HG03439 (cell line): ENCODE measurements at regions not wholly inside any gene's neighbourhood (a gene's known extent, or its start where the extent isn't known, plus 50 kb on each side); places are given as distances from the start of the nearest gene placed in this dataset.
"Not testable (repeated sequence)": the region's sequence is repeated elsewhere in the genome, so short reads cannot be mapped to it uniquely, and the experiment has no call there.

Source experiments
- ATAC-seq: cut with Tn5 transposase; IDR thresholded peaks from one replicate; pipeline ENCODE4 v1.9.1; 2021; ENCODE audit warnings: mild to moderate bottlenecking, moderate library complexity; ENCODE audit not compliant: unreplicated experiment

GRCh38 chr13:75180805-75181455 lies 301.0 kb downstream of the TBC1D4 start:
- ATAC-seq: no peak

DNA sequence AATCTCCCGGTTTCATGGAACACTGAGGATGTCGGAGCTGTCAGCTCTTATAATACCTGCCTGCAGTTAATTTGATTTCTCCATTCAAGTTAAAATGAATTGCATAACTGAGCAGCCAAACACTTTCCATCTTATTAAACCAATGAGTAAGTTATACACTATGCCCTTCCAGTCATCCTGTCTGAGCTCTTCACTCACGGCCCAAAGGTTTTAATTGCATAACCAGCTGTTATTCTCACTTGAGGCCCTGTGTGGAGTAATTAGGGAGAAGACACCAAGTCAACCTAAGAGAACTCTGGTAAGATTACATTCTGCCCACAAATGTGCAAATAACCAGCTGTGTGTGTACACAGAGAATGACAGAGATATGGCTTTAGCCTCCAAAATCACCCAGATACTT lies 303.5 kb downstream of the TBC1D4 start:
- ATAC-seq: no peak

- ATAC-seq: no peak
These were observed 306.4 kb downstream of the TBC1D4 start for GRCh38 chr13:75175575-75175974.

- not testable (repeated sequence) for ATAC-seq
These were observed 306.9 kb downstream of the TBC1D4 start for GRCh38 chr13:75175097-75175496.

GRCh38 chr13:75174481-75174880 lies 307.5 kb downstream of the TBC1D4 start:
- ATAC-seq: no peak

DNA sequence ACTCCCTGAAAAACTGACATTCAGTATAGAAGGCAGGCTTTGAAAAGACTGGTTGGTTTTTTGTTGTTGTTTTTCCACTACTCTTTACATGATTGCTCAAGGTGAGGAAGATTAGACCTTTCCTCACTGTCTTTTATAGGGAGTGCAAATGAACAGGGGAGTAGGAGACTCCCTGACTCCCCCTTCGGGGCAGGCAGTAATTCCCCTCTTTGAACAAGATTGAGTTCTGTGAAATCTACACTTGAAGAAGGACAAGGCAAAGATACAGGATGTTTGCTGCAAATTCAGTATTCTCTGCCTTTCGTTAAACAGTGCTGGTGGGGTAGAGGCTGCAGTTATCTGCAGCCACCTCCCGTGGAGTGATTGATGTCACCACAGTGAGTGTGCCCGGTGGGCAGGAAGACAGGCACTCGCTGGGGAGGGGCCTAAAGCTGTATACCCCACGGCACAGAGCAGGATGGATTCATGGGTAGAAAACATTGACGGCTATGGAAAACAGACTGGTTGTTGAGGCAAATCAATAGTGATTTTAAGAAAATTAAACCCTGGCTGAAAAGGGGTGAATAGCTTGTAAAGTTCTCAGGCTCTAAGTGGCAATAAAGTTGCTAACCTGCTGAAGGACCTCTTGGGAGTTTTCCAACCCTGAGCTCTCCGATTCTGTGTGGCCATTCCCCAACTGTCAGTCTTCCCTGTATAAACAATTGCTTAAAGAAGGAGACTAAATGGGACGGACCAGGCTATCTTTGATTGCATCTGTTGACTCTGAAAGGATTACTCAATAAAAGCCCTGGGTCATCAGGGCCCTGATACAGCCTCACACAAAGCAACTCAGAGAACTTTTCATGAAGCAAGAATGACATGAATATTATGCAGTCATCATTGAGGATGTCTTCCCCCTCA lies 308.3 kb downstream of the TBC1D4 start:
- ATAC-seq: no peak

DNA sequence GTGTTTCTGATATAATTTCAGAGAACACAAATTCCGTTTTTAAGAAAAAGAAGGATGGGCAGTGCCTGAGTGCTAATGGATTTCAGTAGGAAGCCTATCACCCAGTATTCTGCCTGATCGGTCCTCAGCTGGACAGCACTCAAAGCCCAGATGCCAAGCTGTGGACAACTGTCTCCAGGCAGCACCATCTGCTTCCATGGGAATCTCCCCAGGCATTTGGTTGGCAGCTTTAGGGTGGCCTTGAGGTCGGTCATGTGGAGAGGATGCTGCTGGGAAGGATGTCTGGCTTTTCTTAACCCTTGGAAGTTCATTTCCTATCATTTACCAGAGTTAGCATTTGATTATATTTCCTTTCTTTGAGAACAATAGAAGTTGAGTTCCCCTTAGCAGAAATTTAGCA lies 311.7 kb downstream of the TBC1D4 start:
- no peak for ATAC-seq

- no peak for ATAC-seq
These were observed 316.3 kb downstream of the TBC1D4 start for GRCh38 chr13:75165543-75166230.

DNA sequence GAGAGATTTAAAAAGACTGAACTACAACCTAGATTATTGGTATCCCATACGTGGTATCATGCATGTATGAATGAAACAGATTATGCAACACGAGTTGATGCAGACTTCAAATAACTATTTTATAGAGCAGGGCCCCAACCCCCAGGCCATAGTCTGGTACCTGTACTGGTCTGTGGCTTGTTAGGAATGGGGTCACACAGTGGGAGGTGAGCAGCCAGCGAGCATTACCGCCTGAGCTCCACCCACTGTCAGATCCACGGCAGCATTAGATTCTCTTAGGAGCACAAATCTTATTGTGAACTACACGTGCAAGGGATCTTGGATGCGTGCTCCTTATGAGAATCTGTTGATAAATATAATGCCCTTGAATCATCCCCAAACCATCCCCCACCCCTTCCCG lies 320.2 kb downstream of the TBC1D4 start:
- no peak for ATAC-seq

- no peak for ATAC-seq
These were observed 321.0 kb downstream of the TBC1D4 start for GRCh38 chr13:75160984-75161383.

DNA sequence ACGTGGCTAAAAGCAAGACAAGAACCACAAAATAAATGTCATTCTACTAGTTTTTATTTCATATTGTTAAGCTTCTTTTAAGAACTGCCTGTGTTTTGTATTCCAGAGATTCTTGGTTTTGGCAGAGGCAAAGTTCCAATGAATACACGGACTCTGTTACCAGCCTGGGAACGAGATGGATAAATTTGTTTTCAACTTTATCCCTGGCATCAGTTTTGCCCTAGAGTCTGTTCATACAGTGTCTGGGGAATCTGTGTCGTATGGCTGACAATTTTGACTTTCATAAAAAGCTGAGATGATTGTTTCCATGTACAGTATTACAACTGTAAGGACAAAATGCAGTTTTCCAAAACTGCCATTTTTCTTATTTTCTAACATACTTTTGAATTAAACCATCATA lies 327.6 kb downstream of the TBC1D4 start:
- ATAC-seq: no peak

- no peak for ATAC-seq
These were observed 328.1 kb downstream of the TBC1D4 start for GRCh38 chr13:75153834-75154233.

- ATAC-seq: no peak
These were observed 328.6 kb downstream of the TBC1D4 start for GRCh38 chr13:75153386-75153785.

- no peak for ATAC-seq
These were observed 330.8 kb downstream of the TBC1D4 start for GRCh38 chr13:75151081-75151643.

- no peak for ATAC-seq
These were observed 332.2 kb downstream of the TBC1D4 start for GRCh38 chr13:75149776-75150175.

- no peak for ATAC-seq
These were observed 334.0 kb downstream of the TBC1D4 start for GRCh38 chr13:75147946-75148345.

DNA sequence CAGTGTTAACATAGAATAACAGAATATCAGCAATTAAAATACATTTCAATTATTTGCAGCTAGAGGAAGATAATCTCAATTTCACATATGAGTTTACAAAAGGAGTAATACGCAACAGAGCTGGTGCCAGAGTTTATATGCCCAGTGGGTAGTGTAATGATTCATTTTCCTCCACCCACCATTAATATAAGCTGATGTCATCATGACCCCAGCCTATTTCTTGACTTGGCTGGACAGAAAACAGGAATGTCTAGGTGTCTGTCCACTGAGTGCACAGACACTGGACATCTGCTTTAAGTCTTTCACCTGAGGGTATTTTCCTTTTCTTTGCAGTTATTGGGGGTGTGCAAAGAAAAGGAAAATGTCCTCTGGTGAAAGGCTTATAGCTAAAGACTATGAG lies 335.5 kb downstream of the TBC1D4 start:
- no peak for ATAC-seq

DNA sequence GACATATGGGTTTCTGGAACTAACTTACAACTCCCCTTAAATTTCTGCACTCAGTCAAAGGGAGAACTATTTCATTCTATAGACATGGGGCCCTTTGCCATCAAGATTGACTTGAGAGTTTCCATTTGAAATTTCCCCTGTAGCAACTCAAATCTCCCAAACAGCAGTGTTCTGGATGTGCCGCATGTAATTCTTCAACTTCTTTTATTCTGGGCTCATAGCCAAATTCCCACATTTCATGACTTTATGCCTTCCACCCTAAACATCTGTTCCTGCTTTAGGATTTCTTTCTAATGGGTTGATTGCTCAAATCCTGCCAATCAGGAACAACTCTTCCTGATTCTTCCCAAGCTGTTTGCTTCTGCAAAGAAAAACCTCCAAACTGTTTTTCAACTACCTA lies 336.0 kb downstream of the TBC1D4 start:
- ATAC-seq: no peak

DNA sequence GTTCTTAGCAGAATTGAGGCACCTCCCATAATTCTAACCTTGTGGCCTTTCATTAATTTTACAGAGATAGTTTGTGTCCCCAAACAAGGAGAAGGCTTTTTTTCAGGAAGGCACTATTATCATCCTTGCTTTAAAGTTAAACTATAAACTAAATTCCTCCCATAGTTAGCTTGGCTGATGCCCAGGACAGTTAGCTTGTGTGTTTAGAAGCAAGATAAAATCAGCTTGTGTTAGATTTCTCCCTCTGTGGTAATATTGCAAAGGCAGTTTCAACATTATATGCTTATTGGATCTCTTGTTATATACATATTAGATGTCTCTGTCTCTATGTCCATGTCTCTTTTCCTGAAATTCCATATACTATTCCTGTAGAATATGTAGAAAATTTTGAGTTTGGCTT lies 342.7 kb downstream of the TBC1D4 start:
- no peak for ATAC-seq

DNA sequence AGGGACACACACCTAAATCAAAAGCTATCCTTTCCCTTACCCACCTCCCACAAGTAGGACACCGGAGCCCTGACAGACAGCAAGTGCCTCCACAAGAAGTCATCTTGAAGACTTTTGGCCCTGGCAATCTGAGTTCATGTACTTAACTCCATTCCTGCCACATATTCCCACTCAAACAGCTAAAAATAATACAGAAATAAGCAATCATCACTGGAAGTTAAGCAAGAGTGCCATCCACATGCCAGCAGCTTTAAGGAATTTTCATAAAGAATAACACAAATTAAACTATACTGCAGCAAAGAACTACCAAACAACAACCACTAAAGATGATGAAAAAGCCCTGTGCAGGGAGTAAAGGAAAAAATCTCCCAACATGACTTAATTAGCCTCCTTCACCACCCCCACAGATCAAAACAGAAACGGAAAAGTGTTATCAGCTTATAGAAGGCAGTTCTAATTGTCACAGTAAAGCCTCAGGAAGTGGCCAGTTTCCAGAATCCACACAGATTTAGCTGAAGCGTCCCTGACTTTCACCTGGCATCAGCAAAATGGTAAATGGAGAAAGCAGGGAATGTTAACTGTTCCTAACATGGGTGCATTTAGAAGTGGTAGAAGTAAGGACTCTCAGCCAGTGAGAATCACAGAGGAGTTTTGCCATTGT lies 343.9 kb downstream of the TBC1D4 start:
- ATAC-seq: no peak

- ATAC-seq: no peak
These were observed 345.8 kb downstream of the TBC1D4 start for GRCh38 chr13:75136151-75136550.
